Omental fat pad (tissue), 3 donors: ENCODE measurements at regions not wholly inside any gene's neighbourhood (a gene's known extent, or its start where the extent isn't known, plus 50 kb on each side); places are given as distances from the start of the nearest gene placed in this dataset.

Experiments used
- ATAC-seq: fragments of 150-250 bp; one replicate; pipeline ENCODE4 v1.9.1; 2016; ENCODE audit warnings: mild to moderate bottlenecking, moderate library complexity; ENCODE audit not compliant: low FRiP score
- DNase-seq: peaks from one replicate; pipeline ENCODE4 v3.0.0-alpha.2; 2019; ENCODE audit warnings: low spot score
- TF ChIP-seq, protein P1 (sequence below), 3 donors: fragments of 450-650 bp; IDR thresholded peaks; one replicate each; pipeline ENCODE4 v1.5.1; 2016 to 2017; ENCODE audit warnings: antibody characterized with exemption in 3 of 3, mild to moderate bottlenecking in 3 of 3, moderate library complexity in 2 of 3

DNA sequence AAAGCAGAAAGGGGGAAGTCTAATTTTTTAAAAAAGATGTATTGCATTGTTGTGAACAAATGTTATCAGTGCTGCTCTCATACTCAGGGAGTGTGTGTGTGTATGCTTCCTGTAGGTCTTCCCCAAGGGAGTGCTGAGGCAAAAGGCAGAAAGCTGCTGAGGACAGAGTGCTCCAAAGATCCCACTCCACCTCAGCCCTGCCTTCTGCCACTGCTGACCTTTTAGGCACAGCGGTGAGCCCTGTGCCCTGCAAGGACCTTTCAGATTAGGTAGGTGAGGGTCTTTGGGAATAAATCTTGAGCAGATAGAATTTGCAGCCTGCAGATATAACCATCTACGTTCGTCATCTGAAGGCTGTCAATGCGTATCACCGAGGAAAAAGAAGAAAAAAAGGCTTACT, 756.4 kb upstream of the MMS22L start:
- no peak for ATAC-seq
- TF ChIP-seq, protein P1, sequence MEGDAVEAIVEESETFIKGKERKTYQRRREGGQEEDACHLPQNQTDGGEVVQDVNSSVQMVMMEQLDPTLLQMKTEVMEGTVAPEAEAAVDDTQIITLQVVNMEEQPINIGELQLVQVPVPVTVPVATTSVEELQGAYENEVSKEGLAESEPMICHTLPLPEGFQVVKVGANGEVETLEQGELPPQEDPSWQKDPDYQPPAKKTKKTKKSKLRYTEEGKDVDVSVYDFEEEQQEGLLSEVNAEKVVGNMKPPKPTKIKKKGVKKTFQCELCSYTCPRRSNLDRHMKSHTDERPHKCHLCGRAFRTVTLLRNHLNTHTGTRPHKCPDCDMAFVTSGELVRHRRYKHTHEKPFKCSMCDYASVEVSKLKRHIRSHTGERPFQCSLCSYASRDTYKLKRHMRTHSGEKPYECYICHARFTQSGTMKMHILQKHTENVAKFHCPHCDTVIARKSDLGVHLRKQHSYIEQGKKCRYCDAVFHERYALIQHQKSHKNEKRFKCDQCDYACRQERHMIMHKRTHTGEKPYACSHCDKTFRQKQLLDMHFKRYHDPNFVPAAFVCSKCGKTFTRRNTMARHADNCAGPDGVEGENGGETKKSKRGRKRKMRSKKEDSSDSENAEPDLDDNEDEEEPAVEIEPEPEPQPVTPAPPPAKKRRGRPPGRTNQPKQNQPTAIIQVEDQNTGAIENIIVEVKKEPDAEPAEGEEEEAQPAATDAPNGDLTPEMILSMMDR (IDR thresholded peaks at IDR 0.05) = no peak
- no peak for DNase-seq

DNA sequence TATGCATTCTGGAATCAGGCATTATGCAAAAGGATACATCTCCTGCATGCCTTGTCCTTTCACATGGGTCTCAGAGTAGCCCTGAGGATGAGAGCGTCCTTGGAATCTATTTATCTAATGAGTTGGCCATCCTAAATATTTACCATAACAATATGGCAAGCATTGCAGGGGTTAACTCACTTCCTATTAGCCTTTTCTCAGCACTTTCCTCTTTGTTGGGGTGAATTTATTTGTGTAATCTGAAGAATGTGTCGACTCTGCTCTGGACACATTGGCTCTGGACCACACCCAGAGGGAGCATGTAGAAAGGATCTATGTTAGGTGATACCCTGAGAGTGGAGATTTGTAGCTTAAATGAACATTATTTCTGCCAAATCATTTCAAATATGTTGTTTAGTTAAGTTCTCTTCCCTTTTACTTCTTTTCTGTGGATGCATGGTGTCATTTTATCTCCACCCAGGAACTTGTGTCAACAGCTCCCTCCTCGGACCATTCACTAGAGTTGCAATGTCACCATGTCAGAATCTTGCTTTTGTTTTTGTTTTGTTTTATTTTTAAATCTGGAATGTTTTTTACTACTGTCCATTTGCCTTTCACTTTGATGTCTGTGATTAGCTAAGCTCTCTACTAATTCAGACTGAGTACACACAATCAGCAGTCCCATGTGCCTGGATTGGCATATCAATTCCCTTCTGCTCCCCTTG, 757.0 kb upstream of the MMS22L start:
- TF ChIP-seq, protein P1 (IDR thresholded peaks at IDR 0.05) = no peak
- ATAC-seq (no peak), DNase-seq (no peak)

DNA sequence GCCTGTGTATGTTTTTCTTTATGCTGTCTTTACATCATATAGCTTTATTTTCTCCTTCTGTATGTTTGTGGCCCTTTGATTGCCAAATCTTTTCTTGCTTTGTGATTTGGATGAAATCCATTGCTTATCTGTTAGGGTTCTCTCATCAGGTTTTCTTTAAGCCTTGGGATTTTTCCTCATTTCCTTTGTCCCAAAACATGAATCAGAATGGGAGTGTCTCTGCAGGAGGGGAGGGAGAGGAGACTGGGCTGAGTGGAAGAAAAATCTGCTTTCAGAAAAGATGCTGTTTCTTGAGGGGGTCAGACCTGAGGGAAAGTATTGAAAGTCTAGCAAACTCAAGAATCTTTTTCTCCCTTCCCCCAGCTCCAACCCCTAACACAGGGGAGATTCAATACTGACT, 758.0 kb upstream of the MMS22L start:
- DNase-seq (no peak), ATAC-seq (no peak)
- TF ChIP-seq, protein P1 (IDR thresholded peaks at IDR 0.05) = no peak

DNA sequence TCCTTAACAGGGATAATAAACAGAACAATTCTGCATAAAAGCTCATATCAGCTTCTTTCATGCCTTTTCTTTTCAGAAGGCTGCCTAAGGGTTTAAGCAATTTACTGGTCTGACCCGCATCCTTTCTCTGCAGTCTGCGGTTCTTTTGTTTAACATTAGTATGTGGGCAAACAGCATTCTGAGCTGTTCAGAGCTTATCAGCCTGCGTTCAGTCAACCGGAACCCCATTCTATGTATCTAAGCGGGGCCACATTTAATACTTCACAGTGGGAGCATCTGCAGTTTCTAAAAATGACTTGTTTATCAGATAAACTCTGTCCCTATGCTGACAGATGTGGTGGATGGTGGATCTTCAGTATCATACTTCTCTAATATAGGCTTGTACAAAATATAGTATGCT, 758.9 kb upstream of the MMS22L start:
- DNase-seq = no peak
- TF ChIP-seq, protein P1 (IDR thresholded peaks at IDR 0.05) = no peak

DNA sequence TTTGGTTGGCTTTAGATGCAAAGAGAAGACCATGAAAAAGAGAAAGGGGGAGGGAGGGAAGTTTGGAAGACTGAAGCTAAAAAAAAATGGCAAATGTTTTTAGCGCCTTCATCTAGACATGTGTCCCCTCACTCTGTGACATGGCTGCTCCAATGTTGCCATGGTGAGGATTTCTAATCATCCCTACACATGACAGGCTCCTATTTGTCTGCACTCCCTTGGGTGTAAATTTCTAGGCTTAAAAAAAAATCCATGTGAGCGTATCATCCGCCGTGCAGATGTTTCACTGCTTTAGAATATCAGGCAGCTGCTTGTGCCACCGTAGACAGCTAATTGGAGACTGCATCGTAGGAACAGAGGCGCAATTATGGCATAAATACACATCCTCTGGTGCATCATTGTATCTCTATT, 761.1 kb upstream of the MMS22L start:
- TF ChIP-seq, protein P1 (IDR thresholded peaks at IDR 0.05) = no peak
- no peak for DNase-seq
- no peak for ATAC-seq

More for the DNA sequence above, 758.9 kb upstream of the MMS22L start:
- ATAC-seq = no peak

DNA sequence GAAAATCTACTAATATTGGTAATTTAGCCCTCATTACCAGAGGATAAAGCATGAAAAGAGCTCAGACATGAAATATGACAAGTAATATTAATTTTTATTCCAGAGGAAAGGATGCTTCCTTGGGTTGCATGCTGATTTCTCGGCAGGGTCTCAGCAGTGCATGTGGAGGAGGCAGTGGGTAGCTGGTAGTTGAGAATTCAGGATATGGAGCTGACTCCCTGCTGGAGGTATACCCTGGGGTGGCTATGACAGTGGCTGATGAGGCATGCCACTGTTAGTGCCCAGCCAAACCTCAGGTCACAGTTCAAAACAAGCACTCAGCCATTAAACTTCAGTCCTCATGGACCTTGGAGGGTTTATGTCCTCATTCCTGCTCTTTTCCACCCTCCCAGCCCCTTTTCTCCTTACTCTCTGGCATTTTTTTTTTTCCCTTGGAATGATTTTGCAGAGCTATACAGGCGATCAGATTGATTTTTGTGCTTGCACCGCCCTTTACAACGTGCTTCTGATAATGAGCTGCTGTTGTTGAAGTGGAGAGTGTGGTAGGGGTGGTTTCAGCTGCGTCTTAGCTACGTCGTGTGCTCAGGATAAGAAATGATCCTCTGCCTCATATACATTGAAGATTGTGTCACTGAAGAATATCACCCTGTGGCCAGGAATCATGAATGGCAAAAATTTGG, 761.9 kb upstream of the MMS22L start:
- TF ChIP-seq, protein P1 (IDR thresholded peaks at IDR 0.05) = no peak
- no peak for ATAC-seq

DNA sequence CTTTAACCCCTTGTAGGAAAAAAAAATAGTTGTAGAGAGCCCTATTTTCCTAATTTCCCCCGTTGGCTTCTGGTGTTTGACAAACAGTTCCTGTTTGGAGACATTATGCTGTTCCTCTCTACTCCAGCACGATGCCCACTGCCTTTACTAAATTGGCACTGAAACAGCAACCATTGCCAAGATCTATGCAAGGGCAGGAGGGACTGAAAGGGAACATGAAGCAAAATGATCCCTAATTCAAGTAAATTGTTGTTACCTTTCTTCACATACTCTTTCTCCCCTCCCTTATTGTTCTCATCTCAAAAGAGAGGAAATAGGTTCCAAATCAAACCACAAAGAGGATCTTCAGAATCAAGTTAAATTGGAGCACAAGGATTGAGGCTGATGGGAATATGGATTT, 764.1 kb upstream of the MMS22L start:
- TF ChIP-seq, protein P1 (IDR thresholded peaks at IDR 0.05) = no peak
- DNase-seq = no peak
- no peak for ATAC-seq

More for the DNA sequence above, 761.9 kb upstream of the MMS22L start:
- DNase-seq = no peak
